GM10266 (cell line): ENCODE measurements at regions not wholly inside any gene's neighbourhood (a gene's known extent, or its start where the extent isn't known, plus 50 kb on each side); places are given as distances from the start of the nearest gene placed in this dataset.

Experiments used
- DNase-seq: peaks from one replicate; pipeline ENCODE4 v3.0.0; 2012; ENCODE audit errors: extremely low spot score
- TF ChIP-seq, protein P1 (sequence below): IDR thresholded peaks from 2 replicates; pipeline ENCODE4 v1.5.1; 2012; ENCODE audit warnings: mild to moderate bottlenecking, low read depth; ENCODE audit not compliant: control insufficient read depth, insufficient read depth; ENCODE audit errors: missing control alignments

GRCh38 chr6:133594652-133595110 is 294.2 kb upstream of the TCF21 start:
- TF ChIP-seq, protein P1, sequence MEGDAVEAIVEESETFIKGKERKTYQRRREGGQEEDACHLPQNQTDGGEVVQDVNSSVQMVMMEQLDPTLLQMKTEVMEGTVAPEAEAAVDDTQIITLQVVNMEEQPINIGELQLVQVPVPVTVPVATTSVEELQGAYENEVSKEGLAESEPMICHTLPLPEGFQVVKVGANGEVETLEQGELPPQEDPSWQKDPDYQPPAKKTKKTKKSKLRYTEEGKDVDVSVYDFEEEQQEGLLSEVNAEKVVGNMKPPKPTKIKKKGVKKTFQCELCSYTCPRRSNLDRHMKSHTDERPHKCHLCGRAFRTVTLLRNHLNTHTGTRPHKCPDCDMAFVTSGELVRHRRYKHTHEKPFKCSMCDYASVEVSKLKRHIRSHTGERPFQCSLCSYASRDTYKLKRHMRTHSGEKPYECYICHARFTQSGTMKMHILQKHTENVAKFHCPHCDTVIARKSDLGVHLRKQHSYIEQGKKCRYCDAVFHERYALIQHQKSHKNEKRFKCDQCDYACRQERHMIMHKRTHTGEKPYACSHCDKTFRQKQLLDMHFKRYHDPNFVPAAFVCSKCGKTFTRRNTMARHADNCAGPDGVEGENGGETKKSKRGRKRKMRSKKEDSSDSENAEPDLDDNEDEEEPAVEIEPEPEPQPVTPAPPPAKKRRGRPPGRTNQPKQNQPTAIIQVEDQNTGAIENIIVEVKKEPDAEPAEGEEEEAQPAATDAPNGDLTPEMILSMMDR = no peak
- DNase-seq = no peak

DNA sequence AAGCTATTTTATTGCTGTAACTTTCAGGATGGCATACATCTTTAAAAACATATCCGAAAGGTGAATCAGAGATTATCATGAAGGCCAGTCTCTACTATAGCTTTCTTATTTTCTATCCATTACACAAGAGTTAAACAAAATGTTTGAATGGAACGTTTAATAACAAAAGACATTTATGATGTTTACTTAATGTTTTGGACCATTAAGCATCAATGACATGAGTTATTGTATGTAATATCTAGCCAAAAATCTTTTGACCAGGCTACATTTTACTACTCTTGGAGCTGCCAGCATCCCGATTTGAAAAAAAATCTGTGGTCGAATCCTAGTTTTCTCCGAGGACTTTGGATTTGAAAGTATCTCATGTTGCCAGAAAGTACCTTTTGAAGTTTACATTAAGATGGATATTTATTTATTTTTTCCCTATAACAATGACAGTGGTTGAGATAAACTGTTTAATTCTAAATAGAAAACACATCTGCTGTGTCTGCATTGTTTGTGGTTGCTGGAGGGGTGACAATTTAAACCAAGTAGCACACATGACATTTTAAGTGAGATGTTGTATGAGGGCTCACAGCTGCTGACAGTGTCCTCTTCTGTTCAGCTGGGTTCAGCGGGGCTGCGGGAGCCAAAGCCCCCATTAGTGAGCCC is 293.7 kb upstream of the TCF21 start:
- no peak for DNase-seq
- TF ChIP-seq, protein P1 = no peak

DNA sequence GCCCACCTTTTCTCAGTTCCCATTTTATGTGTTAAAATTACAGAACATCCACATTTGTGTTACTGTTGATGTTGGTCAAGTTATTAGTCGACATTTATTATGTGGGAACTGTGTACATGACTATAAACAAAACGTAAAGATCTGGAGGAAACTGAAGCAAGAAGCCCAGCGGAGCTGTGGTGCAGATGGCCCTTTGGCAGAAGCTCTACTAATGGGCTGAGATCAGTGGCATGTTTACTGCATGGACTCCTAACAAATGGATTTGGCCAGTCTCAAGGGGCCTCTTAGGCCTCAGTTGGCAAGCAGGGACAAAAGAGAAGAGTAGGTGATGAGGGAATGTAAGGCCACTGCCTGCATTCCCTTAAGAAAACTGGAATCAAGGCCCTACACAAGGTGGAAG is 282.1 kb upstream of the TCF21 start:
- TF ChIP-seq, protein P1 = no peak
- no peak for DNase-seq

GRCh38 chr6:133608620-133609019 is 280.3 kb upstream of the TCF21 start:
- TF ChIP-seq, protein P1 = no peak
- DNase-seq = no peak

- TF ChIP-seq, protein P1 = no peak
- DNase-seq = no peak
These were observed 279.3 kb upstream of the TCF21 start for GRCh38 chr6:133609415-133610226.

- DNase-seq = no peak
- TF ChIP-seq, protein P1 = no peak
These were observed 278.6 kb upstream of the TCF21 start for GRCh38 chr6:133610227-133610840.

DNA sequence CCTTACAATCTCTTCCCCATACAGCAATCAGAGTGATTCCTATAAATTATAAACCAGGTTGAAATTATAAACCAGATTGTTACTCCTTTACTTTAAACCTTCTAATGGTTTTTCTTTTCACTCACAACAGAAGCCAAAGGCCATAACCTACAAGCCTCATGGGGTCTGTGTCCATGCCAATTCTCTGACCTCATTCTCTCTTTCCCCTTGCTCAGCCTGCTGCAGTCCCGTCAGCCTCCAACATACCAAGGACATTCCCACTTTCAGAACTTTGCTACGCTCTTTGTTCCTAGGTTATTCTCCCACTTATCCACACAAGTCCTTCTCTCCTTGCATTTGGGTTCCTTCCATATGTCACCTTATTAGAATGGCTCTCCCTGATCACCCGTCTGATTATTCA is 277.9 kb upstream of the TCF21 start:
- TF ChIP-seq, protein P1 = no peak
- no peak for DNase-seq
